IPS DF 6.9 (cell line): ENCODE measurements at regions not wholly inside any gene's neighbourhood (a gene's known extent, or its start where the extent isn't known, plus 50 kb on each side); places are given as distances from the start of the nearest gene placed in this dataset.

Experiments
- DNase-seq: peaks from one replicate; pipeline ENCODE4 v3.0.0-alpha.2; 2013; ENCODE audit warnings: low read depth, low spot score
- H3K27ac ChIP-seq: one replicate; pipeline ENCODE4 v1.5.1; 2013; ENCODE audit warnings: low read length, control low read depth
- H3K27me3 ChIP-seq: 2 replicates; pipeline ENCODE4 v1.6.1; 2013; ENCODE audit warnings: mild to moderate bottlenecking, low read length; ENCODE audit not compliant: control insufficient read depth, insufficient read depth
- H3K36me3 ChIP-seq: 2 replicates; pipeline ENCODE4 v1.6.1; 2013; ENCODE audit warnings: low read length; ENCODE audit not compliant: control insufficient read depth, insufficient read depth
- H3K4me1 ChIP-seq: 2 replicates; pipeline ENCODE4 v1.6.1; 2013; ENCODE audit warnings: low read length; ENCODE audit not compliant: control insufficient read depth, insufficient read depth
- H3K4me3 ChIP-seq: 2 replicates; pipeline ENCODE4 v1.5.1; 2013; ENCODE audit warnings: mild to moderate bottlenecking, low read length
- H3K9me3 ChIP-seq: 2 replicates; pipeline ENCODE4 v1.6.1; 2013; ENCODE audit warnings: low read length, inconsistent platforms; ENCODE audit not compliant: control insufficient read depth, insufficient read depth
- WGBS: extraction: QIAGEN DNeasy Blood & Tissue Kit; methylation state at CpG from one replicate; pipeline ENCODE4 v1.1.7; 2013; ENCODE audit warnings: mixed read lengths, missing lambda C conversion rate; ENCODE audit not compliant: insufficient read length, insufficient coverage; 5-methylcytosine and 5-hydroxymethylcytosine counted together

DNA sequence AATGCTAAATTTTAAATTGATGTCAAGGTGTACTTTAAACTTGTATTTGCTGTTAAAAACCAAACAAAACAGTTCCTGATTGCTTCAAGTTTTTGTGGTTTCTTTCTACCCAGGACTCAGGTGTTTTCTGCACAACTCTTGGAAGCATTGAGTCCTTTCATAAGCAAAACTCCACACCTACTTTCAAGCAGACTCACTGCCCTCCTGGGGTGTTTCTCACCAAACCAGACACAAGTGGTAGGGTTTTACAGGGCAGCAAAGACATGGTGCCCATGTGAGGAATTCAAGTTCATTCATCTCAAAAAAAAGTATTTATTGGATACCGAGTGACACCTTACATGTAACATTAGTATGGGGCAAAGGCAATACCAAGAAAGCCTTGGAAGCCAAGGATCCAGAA, 146.7 kb upstream of the BNIP2 start:
- H3K4me3 ChIP-seq, result no peak overlapping the region

DNA sequence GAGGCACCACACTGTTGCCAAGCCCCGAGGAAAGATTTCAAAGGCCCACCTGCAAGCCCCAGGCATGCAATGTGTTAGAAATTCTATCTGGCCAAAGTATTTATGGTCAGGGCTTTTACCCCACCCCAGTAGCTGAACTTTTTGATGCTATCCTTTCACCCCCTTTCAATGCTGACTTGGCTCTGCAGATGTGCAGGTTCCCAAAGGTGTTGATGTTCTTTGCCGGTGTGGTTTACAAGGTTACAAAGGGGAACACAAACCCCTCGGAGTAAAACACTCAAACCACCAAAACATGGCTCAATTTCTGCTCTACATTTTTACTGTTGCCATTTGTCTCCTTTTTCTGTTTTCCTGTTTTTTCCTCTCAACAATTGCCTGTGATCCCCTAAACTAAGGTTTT, 145.4 kb upstream of the BNIP2 start:
- no peaks in the 10 kb centered on the region for H3K9me3 ChIP-seq
- no peak overlapping the region for H3K4me3 ChIP-seq
- H3K27me3 ChIP-seq, result no peaks in the 10 kb centered on the region
- no peak for DNase-seq
- H3K4me1 ChIP-seq, result no peaks in the 10 kb centered on the region
- H3K36me3 ChIP-seq, result no peaks in the 10 kb centered on the region
- no peak overlapping the region for H3K27ac ChIP-seq
- WGBS, result no CpG with 5 or more reads among the region's 3 CpGs

More for the DNA sequence above, 146.7 kb upstream of the BNIP2 start:
- Histone ChIP-seq H3K27ac (no peak overlapping the region), H3K36me3 (no peaks in the 10 kb centered on the region), H3K9me3 (no peaks in the 10 kb centered on the region), H3K27me3 (no peaks in the 10 kb centered on the region), H3K4me1 (no peaks in the 10 kb centered on the region)
- WGBS, result no CpG with 5 or more reads among the region's 1 CpG
- DNase-seq, result no peak

DNA sequence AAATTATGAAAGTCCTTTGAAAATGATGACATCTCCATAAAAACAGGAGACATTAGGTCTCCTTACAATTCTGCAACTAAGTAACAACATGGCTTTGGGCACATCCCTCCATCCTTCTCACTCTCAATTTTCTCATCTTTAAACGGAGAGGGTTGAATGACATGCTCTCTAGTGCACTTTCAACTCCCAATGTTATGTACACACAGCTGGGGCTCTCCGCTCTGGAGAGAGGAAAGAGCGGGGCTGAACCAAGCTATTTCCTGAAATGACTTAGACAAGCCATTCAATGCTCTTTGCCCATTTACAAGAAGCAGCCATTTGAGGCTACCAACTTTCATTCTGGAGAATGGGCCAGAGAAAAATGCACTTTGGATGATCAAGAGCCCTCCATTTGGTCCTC, 144.2 kb upstream of the BNIP2 start:
- H3K4me3 ChIP-seq, result no peak overlapping the region

DNA sequence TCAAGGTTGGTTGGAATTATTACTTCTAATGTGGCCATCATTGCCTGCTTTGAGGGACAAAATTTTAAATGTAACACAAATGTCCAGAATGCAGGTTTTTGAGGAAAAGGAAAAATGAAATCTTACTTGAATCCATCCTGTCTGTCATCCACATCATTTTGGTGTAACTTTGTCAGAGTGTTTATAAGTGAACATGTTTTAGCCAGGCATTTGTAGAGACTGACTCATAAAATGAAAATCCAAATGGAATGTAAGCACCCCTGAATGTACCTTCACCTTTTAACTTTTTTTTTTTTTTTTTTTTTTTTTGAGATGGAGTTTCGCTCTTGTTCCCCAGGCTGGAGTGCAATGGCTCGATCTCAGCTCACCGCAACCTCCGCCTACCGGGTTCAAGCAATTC, 141.8 kb upstream of the BNIP2 start:
- Histone ChIP-seq H3K9me3 (no peaks in the 10 kb centered on the region), H3K4me1 (no peaks in the 10 kb centered on the region), H3K27ac (no peak overlapping the region)

More for the DNA sequence above, 144.2 kb upstream of the BNIP2 start:
- Histone ChIP-seq H3K27me3 (no peaks in the 10 kb centered on the region), H3K27ac (no peak overlapping the region), H3K4me1 (no peaks in the 10 kb centered on the region), H3K9me3 (no peaks in the 10 kb centered on the region), H3K36me3 (no peaks in the 10 kb centered on the region)
- no CpG with 5 or more reads among the region's 3 CpGs for WGBS
- no peak for DNase-seq

DNA sequence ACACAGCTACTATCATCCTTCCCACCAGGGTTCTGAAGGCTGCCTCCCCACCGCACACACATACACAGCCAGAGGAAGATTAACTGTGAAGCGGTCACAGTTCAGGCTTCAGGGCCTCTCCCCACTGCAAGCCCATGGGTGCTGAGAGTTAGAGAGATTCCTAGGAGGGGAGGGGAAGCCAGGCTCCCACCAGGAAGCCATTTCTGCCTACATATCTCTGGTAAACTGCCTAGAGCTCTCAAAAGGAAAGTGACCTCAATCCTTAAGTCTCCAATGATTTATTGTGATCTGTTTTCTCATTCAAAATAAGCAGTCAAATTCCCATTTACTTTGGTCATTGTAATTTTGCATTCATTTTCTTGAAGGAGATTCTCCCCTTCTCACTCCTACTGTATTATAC, 141.0 kb upstream of the BNIP2 start:
- H3K4me3 ChIP-seq, result no peak overlapping the region
- H3K27ac ChIP-seq, result no peak overlapping the region
- no peaks in the 10 kb centered on the region for H3K36me3 ChIP-seq
- no peaks in the 10 kb centered on the region for H3K4me1 ChIP-seq
- H3K27me3 ChIP-seq, result no peaks in the 10 kb centered on the region
- no CpG with 5 or more reads among the region's 2 CpGs for WGBS
- DNase-seq, result no peak
- no peaks in the 10 kb centered on the region for H3K9me3 ChIP-seq

More for the DNA sequence above, 141.8 kb upstream of the BNIP2 start:
- WGBS, result no CpG with 5 or more reads among the region's 5 CpGs
- H3K36me3 ChIP-seq, result no peaks in the 10 kb centered on the region
- no peak overlapping the region for H3K4me3 ChIP-seq
- DNase-seq, result no peak
- H3K27me3 ChIP-seq, result no peaks in the 10 kb centered on the region

DNA sequence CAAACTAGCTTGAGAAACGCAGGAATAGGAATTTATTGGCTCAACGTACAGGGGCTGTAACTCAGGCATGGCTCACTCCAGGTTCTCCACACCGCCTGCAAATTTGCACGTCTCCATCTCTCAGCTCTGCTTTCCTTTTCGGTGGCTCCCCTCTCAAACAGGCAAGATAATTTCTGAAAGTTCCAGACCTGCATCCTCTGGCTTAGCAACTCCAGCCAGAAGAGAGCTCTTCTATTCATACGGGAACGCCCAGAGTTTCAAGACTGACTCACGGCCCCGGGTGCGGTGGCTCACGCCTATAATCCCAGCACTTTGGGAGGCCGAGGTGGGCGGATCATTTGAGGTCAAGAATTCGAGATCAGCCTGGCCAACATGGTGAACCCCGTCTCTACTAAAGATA, 139.7 kb upstream of the BNIP2 start:
- no CpG with 5 or more reads among the region's 15 CpGs for WGBS
- no peak for DNase-seq
- Histone ChIP-seq H3K36me3 (no peaks in the 10 kb centered on the region), H3K4me1 (no peaks in the 10 kb centered on the region), H3K27ac (no peak overlapping the region), H3K9me3 (no peaks in the 10 kb centered on the region), H3K27me3 (no peaks in the 10 kb centered on the region), H3K4me3 (no peak overlapping the region)

DNA sequence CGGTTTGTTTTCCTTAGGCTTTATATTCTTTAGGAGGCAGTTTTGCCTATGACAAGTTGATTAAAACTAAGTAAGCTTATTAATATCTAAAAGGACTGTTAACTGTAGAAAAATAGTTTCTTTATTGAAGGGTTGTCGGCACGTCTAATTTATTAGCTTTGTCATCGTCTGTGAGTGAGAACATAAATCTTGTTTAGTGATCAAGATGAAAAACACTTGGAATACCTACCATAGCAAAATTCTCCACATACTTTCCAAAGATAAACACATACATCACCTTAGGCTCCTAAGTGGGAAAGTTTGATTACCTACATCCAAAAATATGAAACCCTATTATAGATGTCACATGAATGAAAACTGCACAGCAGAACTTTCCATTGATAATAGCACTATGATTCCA, 139.1 kb upstream of the BNIP2 start:
- no CpG with 5 or more reads among the region's 4 CpGs for WGBS
- Histone ChIP-seq H3K27ac (no peak overlapping the region), H3K36me3 (no peaks in the 10 kb centered on the region), H3K9me3 (no peaks in the 10 kb centered on the region), H3K27me3 (no peaks in the 10 kb centered on the region), H3K4me1 (no peaks in the 10 kb centered on the region), H3K4me3 (no peak overlapping the region)
- DNase-seq, result no peak

DNA sequence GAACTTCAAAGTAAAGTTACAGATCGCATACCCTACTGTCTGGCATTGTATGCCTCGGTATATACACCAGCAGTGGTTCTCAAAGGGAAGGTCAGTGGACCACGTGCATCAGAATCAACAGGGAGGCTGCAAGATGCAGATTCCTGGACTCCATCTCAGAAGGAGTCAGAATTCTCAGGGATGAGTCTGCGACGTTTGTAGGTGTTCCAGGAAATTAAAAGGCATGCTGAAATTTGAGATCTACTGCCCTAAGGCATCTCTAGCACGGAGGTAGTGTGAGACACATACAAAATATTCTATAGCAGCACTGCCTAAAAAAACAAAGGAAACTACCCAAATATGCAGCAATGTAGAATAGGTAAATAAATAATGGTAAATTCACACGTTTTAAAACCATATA, 136.8 kb upstream of the BNIP2 start:
- no CpG with 5 or more reads among the region's 7 CpGs for WGBS
- Histone ChIP-seq H3K27me3 (no peaks in the 10 kb centered on the region), H3K36me3 (no peaks in the 10 kb centered on the region), H3K9me3 (no peaks in the 10 kb centered on the region), H3K4me3 (no peak overlapping the region), H3K4me1 (no peaks in the 10 kb centered on the region), H3K27ac (no peak overlapping the region)
- no peak for DNase-seq

DNA sequence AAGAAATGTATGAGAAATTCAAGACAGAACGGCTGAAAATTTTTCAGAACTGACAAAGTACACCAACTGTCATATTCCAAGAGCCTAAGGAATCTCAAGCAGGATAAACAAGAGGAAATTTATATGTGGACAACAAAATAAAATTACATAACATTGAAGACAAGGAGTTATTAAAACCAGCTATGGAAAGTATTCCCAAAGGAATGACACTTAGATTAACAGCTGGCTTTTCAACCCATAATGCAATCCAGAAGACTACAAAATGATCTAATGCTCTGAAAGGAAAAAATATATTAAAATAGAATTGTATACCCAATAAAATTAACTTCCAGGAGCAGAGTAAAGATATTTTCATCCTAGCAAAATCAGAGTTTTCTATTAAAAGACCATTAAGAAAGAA, 132.2 kb upstream of the BNIP2 start:
- H3K27me3 ChIP-seq, result no peaks in the 10 kb centered on the region
- DNase-seq, result no peak
- no CpG with 5 or more reads among the region's 1 CpG for WGBS
- no peak overlapping the region for H3K4me3 ChIP-seq
- no peak overlapping the region for H3K27ac ChIP-seq
- no peaks in the 10 kb centered on the region for H3K36me3 ChIP-seq
- H3K4me1 ChIP-seq, result no peaks in the 10 kb centered on the region
- no peaks in the 10 kb centered on the region for H3K9me3 ChIP-seq

DNA sequence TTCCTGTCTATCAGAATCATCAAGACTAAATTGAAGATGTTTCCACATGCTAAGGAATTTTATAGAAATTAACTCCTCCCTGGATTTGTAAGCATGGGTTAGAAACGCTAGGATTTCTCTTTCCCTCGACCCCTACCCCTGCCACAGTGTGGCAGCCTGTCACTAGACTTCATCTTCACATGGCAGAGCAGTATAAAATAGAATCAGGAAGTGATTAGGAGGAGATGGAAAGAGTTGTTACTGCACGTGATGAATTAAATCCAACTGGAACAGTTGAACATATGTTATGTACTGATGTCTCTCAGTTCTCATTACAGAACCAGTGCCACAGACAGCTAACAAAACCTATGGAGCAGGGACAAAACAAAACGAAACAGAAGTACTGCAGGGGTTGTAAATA, 130.0 kb upstream of the BNIP2 start:
- H3K4me3 ChIP-seq, result no peak overlapping the region
- no peaks in the 10 kb centered on the region for H3K27me3 ChIP-seq
- WGBS, result no CpG with 5 or more reads among the region's 4 CpGs
- no peak overlapping the region for H3K27ac ChIP-seq
- no peaks in the 10 kb centered on the region for H3K4me1 ChIP-seq
- no peaks in the 10 kb centered on the region for H3K36me3 ChIP-seq
- no peak for DNase-seq
- no peaks in the 10 kb centered on the region for H3K9me3 ChIP-seq

DNA sequence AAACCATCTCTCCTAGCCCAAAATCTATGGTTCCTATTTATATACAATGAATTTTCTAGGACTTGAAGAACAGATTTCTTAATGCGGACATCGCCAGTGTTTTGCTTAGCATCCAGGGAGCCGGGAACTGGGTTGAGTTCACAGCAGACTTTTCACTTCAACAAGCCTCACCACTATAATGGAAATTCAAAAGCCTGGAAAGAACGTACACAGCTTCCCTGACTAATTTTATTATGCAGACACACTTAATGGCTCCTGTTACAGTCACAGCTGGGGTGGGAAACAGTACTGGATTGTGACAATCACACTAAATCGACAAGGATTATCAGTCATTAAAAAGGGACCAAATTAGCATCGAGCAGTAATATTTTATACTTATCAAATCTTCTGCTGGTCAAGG, 129.2 kb upstream of the BNIP2 start:
- no peaks in the 10 kb centered on the region for H3K36me3 ChIP-seq
- no peaks in the 10 kb centered on the region for H3K9me3 ChIP-seq
- no peak overlapping the region for H3K27ac ChIP-seq
- no peak for DNase-seq
- H3K4me1 ChIP-seq, result no peaks in the 10 kb centered on the region
- H3K27me3 ChIP-seq, result no peaks in the 10 kb centered on the region
- no peak overlapping the region for H3K4me3 ChIP-seq
- WGBS, result no CpG with 5 or more reads among the region's 6 CpGs
